ENCODE measurements at regions not wholly inside any gene's neighbourhood (a gene's known extent, or its start where the extent isn't known, plus 50 kb on each side); places are given as distances from the start of the nearest gene placed in this dataset.

- no peak overlapping the region for H3K27ac ChIP-seq
- TF ChIP-seq CTCF (conservative IDR thresholded peaks at IDR 0.05): no peak
These were observed 169.4 kb downstream of the C1orf94 start for GRCh38 chr1:34346128-34346527.

- no peak for TF ChIP-seq CTCF (conservative IDR thresholded peaks at IDR 0.05)
- no peak overlapping the region for H3K27ac ChIP-seq
These were observed 176.7 kb downstream of the C1orf94 start for GRCh38 chr1:34353409-34353808.

GRCh38 chr1:34354367-34354766 is 177.7 kb downstream of the C1orf94 start:
- TF ChIP-seq CTCF (conservative IDR thresholded peaks at IDR 0.05): no peak
- H3K27ac ChIP-seq: no peak overlapping the region

GRCh38 chr1:34356853-34357252 is 180.1 kb downstream of the C1orf94 start:
- TF ChIP-seq CTCF (conservative IDR thresholded peaks at IDR 0.05): no peak

GRCh38 chr1:34358636-34359035 is 181.9 kb downstream of the C1orf94 start:
- TF ChIP-seq CTCF (conservative IDR thresholded peaks at IDR 0.05): no peak
- H3K27ac ChIP-seq: no peak overlapping the region

More at GRCh38 chr1:34356853-34357252, 180.1 kb downstream of the C1orf94 start:
- no peak overlapping the region for H3K27ac ChIP-seq

GRCh38 chr1:34359411-34359810 is 182.7 kb downstream of the C1orf94 start:
- TF ChIP-seq CTCF (conservative IDR thresholded peaks at IDR 0.05): no peak
- H3K27ac ChIP-seq: no peak overlapping the region

GRCh38 chr1:34360574-34360973 is 183.9 kb downstream of the C1orf94 start:
- H3K27ac ChIP-seq: no peak overlapping the region
- no peak for TF ChIP-seq CTCF (conservative IDR thresholded peaks at IDR 0.05)

GRCh38 chr1:34361121-34361520 is 184.4 kb downstream of the C1orf94 start:
- H3K27ac ChIP-seq: no peak overlapping the region
- no peak for TF ChIP-seq CTCF (conservative IDR thresholded peaks at IDR 0.05)

Data from VCaP (cell line).